ENCODE measurements at regions not wholly inside any gene's neighbourhood (a gene's known extent, or its start where the extent isn't known, plus 50 kb on each side); places are given as distances from the start of the nearest gene placed in this dataset.
A peak's percentile ranks its signal among the peaks of the same experiment; 100 is the strongest.

GRCh38 chr17:77379065-77379428 is 238.3 kb downstream of the SEC14L1 start:
- Mint-ChIP-seq H3K27me3 (no peaks in the 10 kb centered on the region), H3K9me3 (no peaks in the 10 kb centered on the region), H3K27ac (no peak overlapping the region), H3K36me3 (no peaks in the 10 kb centered on the region), H3K4me1 (ENCODE audit: low read depth in 2 of 2) (peaks cover 46 to 59% of the 10 kb centered on the region in 2 donors), H3K4me3 (no peak overlapping the region)
- no peak for ATAC-seq
- no peak for DNase-seq (ENCODE audit: low spot score)

- ATAC-seq = no peak
- Mint-ChIP-seq H3K4me1 (ENCODE audit: low read depth in 2 of 2) (peaks cover 46 to 58% of the 10 kb centered on the region in 2 donors), H3K9me3 (no peaks in the 10 kb centered on the region), H3K27ac (no peak overlapping the region), H3K36me3 (no peaks in the 10 kb centered on the region), H3K27me3 (no peaks in the 10 kb centered on the region), H3K4me3 (no peak overlapping the region)
- no peak for DNase-seq (ENCODE audit: low spot score)
These were observed 239.1 kb downstream of the SEC14L1 start for GRCh38 chr17:77379832-77380231.

- DNase-seq (ENCODE audit: low spot score) (no peak), ATAC-seq (no peak)
- Mint-ChIP-seq H3K9me3 (no peaks in the 10 kb centered on the region), H3K4me1 (ENCODE audit: low read depth in 2 of 2) (peaks cover 38 to 51% of the 10 kb centered on the region in 2 donors), H3K27ac (no peak overlapping the region), H3K27me3 (no peaks in the 10 kb centered on the region), H3K36me3 (no peaks in the 10 kb centered on the region), H3K4me3 (no peak overlapping the region)
These were observed 239.8 kb downstream of the SEC14L1 start for GRCh38 chr17:77380395-77381184.

GRCh38 chr17:77381185-77381700 is 240.5 kb downstream of the SEC14L1 start:
- no peak overlapping the region for H3K4me3 Mint-ChIP-seq
- H3K9me3 Mint-ChIP-seq = no peaks in the 10 kb centered on the region
- no peak for DNase-seq (ENCODE audit: low spot score)
- H3K4me1 Mint-ChIP-seq (ENCODE audit: low read depth in 2 of 2) = peaks cover 37 to 50% of the 10 kb centered on the region in 2 donors
- H3K27ac Mint-ChIP-seq = peak overlapping the region in 1 of 2 donors; percentile 47
- no peak for ATAC-seq
- H3K36me3 Mint-ChIP-seq = no peaks in the 10 kb centered on the region
- no peaks in the 10 kb centered on the region for H3K27me3 Mint-ChIP-seq

GRCh38 chr17:77381731-77382130 is 241.0 kb downstream of the SEC14L1 start:
- DNase-seq (ENCODE audit: low spot score) (no peak), ATAC-seq (no peak)
- H3K9me3 Mint-ChIP-seq = no peaks in the 10 kb centered on the region
- H3K27ac Mint-ChIP-seq = peak overlapping the region in 1 of 2 donors; percentile 47
- H3K4me1 Mint-ChIP-seq (ENCODE audit: low read depth in 2 of 2) = peaks cover 37 to 52% of the 10 kb centered on the region in 2 donors
- no peaks in the 10 kb centered on the region for H3K27me3 Mint-ChIP-seq
- H3K36me3 Mint-ChIP-seq = no peaks in the 10 kb centered on the region
- no peak overlapping the region for H3K4me3 Mint-ChIP-seq

GRCh38 chr17:77382356-77382911 is 241.7 kb downstream of the SEC14L1 start:
- Mint-ChIP-seq H3K9me3 (no peaks in the 10 kb centered on the region), H3K27ac (peak overlapping the region in 1 of 2 donors; percentile 47), H3K4me1 (ENCODE audit: low read depth in 2 of 2) (peaks cover 39 to 51% of the 10 kb centered on the region in 2 donors), H3K4me3 (no peak overlapping the region), H3K36me3 (no peaks in the 10 kb centered on the region), H3K27me3 (no peaks in the 10 kb centered on the region)
- peak in 1 of 2 donors; percentile 26 for ATAC-seq
- DNase-seq (ENCODE audit: low spot score) = no peak

- Mint-ChIP-seq H3K36me3 (no peaks in the 10 kb centered on the region), H3K4me3 (no peak overlapping the region), H3K9me3 (no peaks in the 10 kb centered on the region), H3K27ac (peak overlapping the region in 1 of 2 donors; percentile 69), H3K4me1 (ENCODE audit: low read depth in 2 of 2) (peaks cover 41 to 48% of the 10 kb centered on the region in 2 donors), H3K27me3 (no peaks in the 10 kb centered on the region)
- no peak for ATAC-seq
- DNase-seq (ENCODE audit: low spot score) = no peak
These were observed 242.3 kb downstream of the SEC14L1 start for GRCh38 chr17:77382966-77383612.

GRCh38 chr17:77383613-77384608 is 243.1 kb downstream of the SEC14L1 start:
- H3K36me3 Mint-ChIP-seq = no peaks in the 10 kb centered on the region
- H3K27me3 Mint-ChIP-seq = no peaks in the 10 kb centered on the region
- H3K27ac Mint-ChIP-seq = peak overlapping the region in 1 of 2 donors; percentile 69
- DNase-seq (ENCODE audit: low spot score) = no peak
- no peak overlapping the region for H3K4me3 Mint-ChIP-seq
- H3K9me3 Mint-ChIP-seq = no peaks in the 10 kb centered on the region
- ATAC-seq = no peak
- peaks cover 43 to 50% of the 10 kb centered on the region in 2 donors for H3K4me1 Mint-ChIP-seq (ENCODE audit: low read depth in 2 of 2)

GRCh38 chr17:77385750-77386501 is 245.2 kb downstream of the SEC14L1 start:
- H3K9me3 Mint-ChIP-seq = no peaks in the 10 kb centered on the region
- H3K27ac Mint-ChIP-seq = peak overlapping the region; percentile 59 to 71
- no peak overlapping the region for H3K4me3 Mint-ChIP-seq
- H3K27me3 Mint-ChIP-seq = no peaks in the 10 kb centered on the region
- H3K36me3 Mint-ChIP-seq = no peaks in the 10 kb centered on the region
- no peak for DNase-seq (ENCODE audit: low spot score)
- ATAC-seq = peak; percentile 19 to 64
- H3K4me1 Mint-ChIP-seq (ENCODE audit: low read depth in 2 of 2) = peaks cover 54 to 60% of the 10 kb centered on the region in 2 donors

- DNase-seq (ENCODE audit: low spot score) (no peak), ATAC-seq (peak in 1 of 2 donors; percentile 18)
- Mint-ChIP-seq H3K36me3 (no peaks in the 10 kb centered on the region), H3K4me1 (ENCODE audit: low read depth in 2 of 2) (peaks cover 55 to 62% of the 10 kb centered on the region in 2 donors), H3K27me3 (no peaks in the 10 kb centered on the region), H3K27ac (peak overlapping the region; percentile 59 to 71), H3K9me3 (no peaks in the 10 kb centered on the region), H3K4me3 (no peak overlapping the region)
These were observed 245.9 kb downstream of the SEC14L1 start for GRCh38 chr17:77386502-77387192.

GRCh38 chr17:77387891-77388290 is 247.1 kb downstream of the SEC14L1 start:
- Mint-ChIP-seq H3K27ac (no peak overlapping the region), H3K4me3 (no peak overlapping the region)

More at GRCh38 chr17:77387891-77388290, 247.1 kb downstream of the SEC14L1 start:
- DNase-seq (ENCODE audit: low spot score) (no peak), ATAC-seq (no peak)
- H3K9me3 Mint-ChIP-seq = no peaks in the 10 kb centered on the region
- H3K4me1 Mint-ChIP-seq (ENCODE audit: low read depth in 2 of 2) = peaks cover 50 to 57% of the 10 kb centered on the region in 2 donors
- H3K27me3 Mint-ChIP-seq = no peaks in the 10 kb centered on the region
- H3K36me3 Mint-ChIP-seq = no peaks in the 10 kb centered on the region
